ENCODE measurements at regions not wholly inside any gene's neighbourhood (a gene's known extent, or its start where the extent isn't known, plus 50 kb on each side); places are given as distances from the start of the nearest gene placed in this dataset.
"Not testable (repeated sequence)": the region's sequence is repeated elsewhere in the genome, so short reads cannot be mapped to it uniquely, and the experiment has no call there.

DNA sequence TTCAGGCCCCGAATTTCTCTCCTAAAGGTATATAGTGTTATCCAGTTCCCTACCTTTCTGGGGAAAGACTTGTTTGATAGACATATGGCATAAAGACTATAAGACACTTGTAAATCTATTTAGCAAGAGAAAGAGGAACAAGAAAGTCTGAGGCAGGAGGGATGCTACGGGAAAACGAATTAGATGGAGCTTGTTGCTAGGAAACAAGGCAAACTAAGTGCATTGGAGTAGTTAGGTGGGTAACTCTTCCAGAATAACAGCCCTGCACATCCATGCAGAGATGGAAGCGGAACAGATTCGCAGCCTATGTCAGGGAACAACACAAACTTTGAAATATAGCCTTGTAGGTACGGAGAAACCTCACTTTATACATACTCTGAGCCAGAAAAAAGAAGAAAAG lies 810.3 kb upstream of the CRIM1 start:
- DNase-seq (ENCODE audit: low spot score) = no peak

DNA sequence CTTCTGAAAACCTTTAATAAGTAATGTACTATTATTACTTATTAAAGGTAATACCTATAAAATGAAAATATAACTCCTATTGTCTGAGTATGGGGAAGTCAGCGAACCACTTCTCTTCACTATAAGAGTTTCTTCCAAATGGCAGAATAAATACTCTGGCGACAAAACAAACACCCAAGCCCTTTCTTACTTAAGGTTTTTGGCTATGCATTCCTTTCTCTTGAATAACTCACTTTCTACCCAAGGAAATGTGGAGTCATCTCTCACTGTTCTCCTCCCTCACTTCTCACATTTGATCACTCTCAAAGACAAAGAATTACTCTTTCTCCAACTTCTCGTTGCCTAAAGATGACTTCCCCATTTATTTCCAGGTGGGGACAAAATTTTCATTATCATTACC lies 816.8 kb upstream of the CRIM1 start:
- no peak for DNase-seq (ENCODE audit: low spot score)

GRCh38 chr2:35530615-35531135 lies 824.9 kb upstream of the CRIM1 start:
- no peak for DNase-seq (ENCODE audit: low spot score)

GRCh38 chr2:35526741-35527140 lies 828.8 kb upstream of the CRIM1 start:
- DNase-seq (ENCODE audit: low spot score) = no peak

DNA sequence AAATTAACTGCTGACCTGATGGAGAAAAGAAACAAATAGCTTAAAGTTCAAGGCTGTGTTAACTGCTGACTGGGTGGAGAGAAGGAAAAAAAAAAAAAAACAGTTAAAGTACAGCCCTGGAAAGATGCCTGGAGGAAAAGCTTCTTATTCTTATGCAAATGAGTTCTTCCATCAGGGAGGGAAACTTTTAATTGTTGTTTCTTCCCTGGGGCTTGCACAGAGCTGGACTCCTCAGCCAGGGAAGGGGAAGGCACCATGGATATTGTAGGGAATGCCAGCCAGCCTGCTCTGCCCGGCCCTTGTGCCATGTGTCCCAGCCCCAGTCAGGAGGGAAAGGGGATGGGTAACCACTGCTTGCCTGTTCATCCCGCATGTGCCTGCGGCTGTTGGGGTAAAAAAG lies 833.1 kb upstream of the CRIM1 start:
- no peak for DNase-seq (ENCODE audit: low spot score)

DNA sequence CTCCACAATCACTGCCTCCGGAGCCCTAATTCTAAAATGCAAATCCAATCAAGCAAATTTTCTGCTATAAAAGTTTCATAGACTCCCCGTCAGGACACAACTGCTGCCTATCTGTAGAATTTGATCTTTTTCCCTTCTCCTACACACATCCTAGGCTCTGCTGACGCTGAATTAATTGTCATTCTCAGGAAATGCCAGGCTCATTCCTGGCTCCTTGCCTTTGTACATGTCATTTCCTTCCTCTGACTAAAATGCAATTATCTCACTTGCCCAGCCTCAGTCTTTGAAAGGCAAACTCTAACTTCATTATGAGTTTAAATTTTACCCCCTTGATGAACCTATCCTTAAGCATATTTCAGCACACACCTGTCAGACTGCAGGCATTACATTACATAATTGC lies 844.9 kb upstream of the CRIM1 start:
- DNase-seq (ENCODE audit: low spot score) = no peak

DNA sequence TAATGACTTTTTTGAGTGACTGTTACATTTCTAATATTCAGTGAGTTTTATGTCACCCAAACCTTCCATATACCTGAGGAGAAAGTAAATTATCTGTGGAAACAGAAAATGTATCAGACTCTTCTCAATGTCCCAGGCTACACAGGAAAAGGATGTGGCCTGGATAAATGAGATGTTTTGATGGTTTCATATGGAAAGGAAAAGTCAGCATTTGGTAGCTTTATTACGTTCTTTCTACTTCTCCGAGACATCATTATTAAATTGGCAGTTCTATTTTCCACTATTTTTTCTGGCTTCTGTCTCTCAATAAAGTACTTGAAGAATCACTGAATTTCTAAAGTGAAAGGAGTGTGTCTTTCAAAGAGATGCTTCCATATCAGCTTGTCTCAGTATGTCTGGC lies 847.0 kb upstream of the CRIM1 start:
- no peak for DNase-seq (ENCODE audit: low spot score)

DNA sequence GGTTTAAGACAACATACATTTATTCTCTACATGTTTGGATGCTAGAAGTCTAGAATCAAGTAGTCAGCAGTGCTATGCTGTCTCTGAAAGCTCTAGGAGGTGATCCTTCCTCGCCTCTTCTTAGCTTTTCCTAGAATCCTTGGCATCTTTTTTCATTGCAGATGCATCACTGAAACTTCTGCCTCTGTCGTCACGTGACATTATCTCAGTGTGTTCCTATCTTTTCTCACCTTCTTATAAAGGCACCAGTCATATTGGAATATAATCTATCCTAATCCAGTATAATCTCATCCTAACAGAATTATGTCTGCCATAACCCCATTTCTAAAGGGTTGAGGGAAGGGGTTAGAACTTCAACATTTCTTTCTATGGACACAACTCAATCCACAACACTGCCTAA lies 851.2 kb upstream of the CRIM1 start:
- no peak for DNase-seq (ENCODE audit: low spot score)

DNA sequence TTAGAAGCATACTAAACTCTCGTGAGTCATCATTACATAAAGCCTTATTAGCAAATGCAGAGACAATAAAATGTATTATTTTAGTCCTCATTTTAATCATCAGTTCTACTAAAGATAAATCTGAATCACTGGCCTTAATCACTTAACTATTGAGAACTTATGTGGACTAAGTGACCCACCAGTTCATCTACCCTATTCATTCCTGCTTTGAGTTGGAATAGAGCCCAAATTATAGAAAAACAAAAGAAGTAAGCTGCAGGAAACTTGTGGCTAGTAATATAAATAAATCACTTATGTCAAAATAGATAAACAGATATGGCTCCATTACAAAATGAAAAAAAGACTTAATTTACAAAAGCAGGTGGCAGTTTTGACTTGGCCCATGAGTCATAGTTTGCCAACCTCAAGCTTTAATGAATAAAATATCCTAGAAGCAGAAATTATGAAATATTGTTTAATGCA lies 851.8 kb upstream of the CRIM1 start:
- no peak for DNase-seq (ENCODE audit: low spot score)

- no peak for DNase-seq (ENCODE audit: low spot score)
These were observed 852.3 kb upstream of the CRIM1 start for GRCh38 chr2:35503311-35503710.

GRCh38 chr2:35501076-35501475 lies 854.5 kb upstream of the CRIM1 start:
- DNase-seq (ENCODE audit: low spot score) = no peak

- no peak for DNase-seq (ENCODE audit: low spot score)
These were observed 859.6 kb upstream of the CRIM1 start for GRCh38 chr2:35496022-35496421.

- no peak for DNase-seq (ENCODE audit: low spot score)
These were observed 860.4 kb upstream of the CRIM1 start for GRCh38 chr2:35495182-35495581.

- not testable (repeated sequence) for DNase-seq (ENCODE audit: low spot score)
These were observed 877.5 kb upstream of the CRIM1 start for GRCh38 chr2:35478121-35478520.

GRCh38 chr2:35468245-35468644 lies 887.3 kb upstream of the CRIM1 start:
- DNase-seq (ENCODE audit: low spot score) = no peak

GRCh38 chr2:35463805-35464596 lies 891.6 kb upstream of the CRIM1 start:
- no peak for DNase-seq (ENCODE audit: low spot score)

DNA sequence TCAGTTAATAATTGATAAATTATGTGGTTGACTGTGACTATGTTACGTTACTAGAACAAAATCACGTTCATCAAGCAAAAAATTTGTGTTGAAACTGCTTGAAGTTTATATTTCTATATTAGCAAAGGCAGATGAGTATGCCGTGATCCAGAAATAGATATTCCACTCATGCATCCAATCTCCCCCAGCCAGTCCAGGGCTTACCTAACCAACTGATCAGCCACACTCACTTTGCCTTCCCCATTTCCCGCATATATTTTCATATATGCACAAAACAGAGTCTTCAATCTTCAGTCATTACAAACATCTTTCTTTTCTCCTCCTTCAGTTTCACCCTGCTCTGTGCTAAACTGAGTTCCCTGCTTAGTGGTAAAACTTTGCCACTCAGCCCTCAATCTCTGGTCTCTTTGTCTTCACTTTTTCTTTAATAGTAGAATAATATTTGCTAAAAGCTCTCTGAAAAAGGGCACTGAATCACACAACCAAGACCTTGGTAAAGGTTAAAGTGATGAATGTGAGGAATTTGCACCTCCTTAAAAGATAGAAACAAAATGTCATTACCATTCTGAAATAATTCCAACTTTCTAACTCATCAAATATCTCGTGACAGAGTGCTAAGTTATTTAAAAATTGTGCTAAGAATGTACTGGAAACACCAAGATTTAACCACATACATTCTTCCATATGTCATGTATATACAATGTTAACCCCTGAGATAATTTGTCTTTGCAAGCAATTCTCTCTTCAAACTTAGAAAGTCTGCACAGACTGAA lies 893.2 kb upstream of the CRIM1 start:
- DNase-seq (ENCODE audit: low spot score) = no peak

DNA sequence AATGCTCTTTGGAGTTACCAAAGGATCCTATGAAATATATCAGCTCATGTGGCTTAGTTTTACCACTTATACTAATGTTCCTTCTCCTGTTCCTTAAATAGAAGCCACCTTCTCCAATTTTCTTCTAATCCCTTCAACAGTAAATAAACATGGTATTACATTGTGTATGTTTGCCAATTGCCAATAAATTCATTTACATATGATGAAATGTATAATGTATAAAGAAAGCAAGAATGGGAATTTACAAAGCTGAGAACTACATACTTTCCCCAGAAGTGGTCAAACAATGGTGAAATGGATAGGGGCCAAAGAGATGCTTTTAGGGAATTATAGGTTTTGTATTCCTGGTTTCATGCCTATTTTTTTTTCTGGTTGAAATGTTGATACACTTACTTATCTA lies 894.2 kb upstream of the CRIM1 start:
- DNase-seq (ENCODE audit: low spot score) = no peak

DNA sequence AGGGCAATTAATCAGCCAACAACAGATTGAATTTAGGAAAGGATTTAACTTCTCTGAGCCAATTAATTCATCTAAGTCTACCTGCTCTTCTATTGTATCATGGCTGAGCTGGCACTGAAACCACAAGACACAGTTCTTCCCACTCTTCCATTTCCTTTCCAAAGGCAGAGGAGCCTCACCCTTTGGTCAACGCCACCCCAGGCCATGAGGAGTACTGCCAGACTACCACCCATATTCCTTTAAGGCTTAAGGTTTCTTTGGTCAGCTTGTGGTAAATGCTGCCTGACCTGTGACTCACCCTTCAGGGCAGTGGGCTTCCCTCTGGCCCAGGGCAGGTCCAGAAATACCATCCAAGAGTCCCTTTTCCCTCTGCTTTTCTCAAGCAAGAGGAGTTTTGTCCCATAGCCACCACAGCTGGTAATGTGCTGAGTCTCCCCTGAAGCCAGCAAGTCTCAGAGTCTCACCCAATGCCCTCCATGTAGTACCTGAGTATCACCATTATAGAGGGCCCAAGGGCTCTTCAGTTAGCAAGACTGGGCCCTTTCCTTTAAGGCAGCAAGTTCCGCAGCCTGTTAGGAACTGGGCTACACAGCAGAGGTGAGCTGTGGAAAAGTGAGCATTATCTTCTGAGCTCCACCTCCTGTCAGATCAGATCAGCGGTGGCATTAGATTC lies 900.5 kb upstream of the CRIM1 start:
- DNase-seq (ENCODE audit: low spot score) = no peak

GRCh38 chr2:35447821-35448220 lies 907.8 kb upstream of the CRIM1 start:
- DNase-seq (ENCODE audit: low spot score) = no peak

DNA sequence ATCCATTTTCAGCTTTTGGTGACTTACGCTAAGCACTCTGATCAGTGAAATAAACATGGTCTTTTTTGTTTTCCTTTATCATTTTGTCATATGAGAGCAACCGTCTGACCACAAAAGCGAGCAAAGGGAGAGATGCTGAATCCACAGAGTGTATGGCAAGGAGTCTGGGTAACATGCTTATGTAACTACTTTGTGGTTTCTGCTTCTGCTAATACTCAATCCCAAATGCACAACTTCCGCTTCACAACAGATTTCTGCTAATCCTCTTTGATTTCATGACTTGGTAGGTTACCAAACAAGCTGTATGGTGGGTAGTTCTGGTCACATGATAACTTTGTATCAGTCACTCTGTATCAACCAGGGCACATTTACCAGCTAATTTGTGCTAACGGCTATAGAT lies 908.4 kb upstream of the CRIM1 start:
- no peak for DNase-seq (ENCODE audit: low spot score)

GRCh38 chr2:35443087-35443486 lies 912.5 kb upstream of the CRIM1 start:
- no peak for DNase-seq (ENCODE audit: low spot score)

GRCh38 chr2:35441575-35441974 lies 914.0 kb upstream of the CRIM1 start:
- not testable (repeated sequence) for DNase-seq (ENCODE audit: low spot score)

All from CD4-positive, alpha-beta T cell treated with Interleukin-15 for 4 hours (primary cell).